ENCODE measurements at regions not wholly inside any gene's neighbourhood (a gene's known extent, or its start where the extent isn't known, plus 50 kb on each side); places are given as distances from the start of the nearest gene placed in this dataset.

DNA sequence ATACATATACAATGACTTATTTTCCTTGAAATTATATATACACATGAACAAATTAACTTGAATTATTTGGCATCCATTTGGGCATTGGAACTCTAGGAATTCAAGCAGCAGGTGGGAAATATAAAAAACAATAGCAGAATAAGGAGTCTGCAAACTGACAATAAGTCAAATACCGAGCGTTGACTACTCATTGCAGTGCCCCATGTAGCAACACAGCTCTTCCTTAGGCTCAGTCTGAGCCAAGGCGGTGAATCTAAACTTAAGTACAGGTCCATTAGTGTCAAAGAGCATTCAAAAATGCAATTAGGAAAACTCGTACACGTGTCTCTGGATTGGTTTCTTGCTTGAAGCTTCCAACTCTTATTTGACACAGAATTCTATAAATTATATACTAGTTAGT, 462.5 kb upstream of the KLF12 start:
- no peaks in the 10 kb centered on the region for H3K4me1 Mint-ChIP-seq
- intact Hi-C loops (cut with micrococcal nuclease): no loop called here

DNA sequence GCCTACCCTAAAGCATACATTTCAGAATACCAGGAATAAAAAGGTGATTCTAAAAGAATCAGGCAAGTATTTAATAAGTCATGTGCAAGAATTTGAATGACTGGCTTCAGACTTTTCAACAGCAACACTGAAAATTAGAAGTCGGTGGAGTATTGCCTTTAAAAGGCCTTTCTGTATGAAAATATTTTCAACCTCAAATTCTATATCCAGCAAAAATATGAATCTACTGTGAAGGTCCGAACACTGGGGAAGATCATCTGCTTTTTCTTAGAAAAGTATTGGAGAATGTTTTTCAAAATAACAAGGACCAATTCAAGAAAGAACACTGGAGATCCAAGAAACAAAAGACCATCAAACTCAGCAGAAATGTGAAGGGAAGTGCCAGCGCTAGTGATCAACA, 459.5 kb upstream of the KLF12 start:
- H4K20me1 ChIP-seq (ENCODE audit: insufficient read depth, low read length): no peaks in the 10 kb centered on the region
- DNase-seq: no peak
- no peaks in the 10 kb centered on the region for H3K27me3 ChIP-seq (ENCODE audit: control insufficient read depth in 2 of 2, insufficient read depth in 2 of 2, low read length in 2 of 2)
- no peaks in the 10 kb centered on the region for H3K27me3 Mint-ChIP-seq (ENCODE audit: low read depth in 3 of 3)
- no peak overlapping the region for H3K4me2 ChIP-seq (replicated peaks; ENCODE audit: extremely low read depth, low read length, poor library complexity, severe bottlenecking)
- no CpG with 5 or more reads among the region's 3 CpGs for WGBS (ENCODE audit: insufficient coverage)
- no peak overlapping the region for H3K4me3 Mint-ChIP-seq
- intact Hi-C loops (cut with micrococcal nuclease): no loop called here
- H3K36me3 Mint-ChIP-seq: no peaks in the 10 kb centered on the region
- H3K79me2 ChIP-seq (ENCODE audit: insufficient read depth, low read length): no peaks in the 10 kb centered on the region
- peaks cover 4 to 18% (median 8%) of the 10 kb centered on the region in 7 donors for H3K9me3 Mint-ChIP-seq
- no peak overlapping the region for H3K4me3 ChIP-seq (replicated peaks in 1 of 3; ENCODE audit: low read depth in 2 of 3, low read length in 3 of 3)
- H3K4me1 ChIP-seq (ENCODE audit: control insufficient read depth in 1 of 2, insufficient read depth in 2 of 2, low read length in 2 of 2): no peaks in the 10 kb centered on the region
- no peak overlapping the region for H3K27ac ChIP-seq (ENCODE audit: low read depth in 1 of 2, low read length in 2 of 2)
- H3K36me3 ChIP-seq (replicated peaks in 1 of 2; ENCODE audit: control insufficient read depth in 1 of 2, insufficient read depth in 2 of 2, low read length in 2 of 2): no peaks in the 10 kb centered on the region
- no peak for TF ChIP-seq CTCF (IDR thresholded peaks at IDR 0.05)
- peaks cover 0 to 3% of the 10 kb centered on the region in 2 donors for H3K9me3 ChIP-seq (replicated peaks in 1 of 2; ENCODE audit: control insufficient read depth in 1 of 2, insufficient read depth in 1 of 2, low read length in 2 of 2)
- no peak overlapping the region for H2AFZ ChIP-seq (ENCODE audit: insufficient read depth, low read depth, low read length, poor library complexity, severe bottlenecking)
- no peak overlapping the region for H3K27ac Mint-ChIP-seq
- H3K9ac ChIP-seq (ENCODE audit: insufficient read depth, low read length, poor library complexity, severe bottlenecking): no peak overlapping the region
- H3K4me1 Mint-ChIP-seq: no peaks in the 10 kb centered on the region

More for the DNA sequence above, 462.5 kb upstream of the KLF12 start:
- no peaks in the 10 kb centered on the region for H3K27me3 Mint-ChIP-seq (ENCODE audit: low read depth in 3 of 3)
- no peaks in the 10 kb centered on the region for H3K36me3 Mint-ChIP-seq
- H3K9me3 ChIP-seq (replicated peaks in 1 of 2; ENCODE audit: control insufficient read depth in 1 of 2, insufficient read depth in 1 of 2, low read length in 2 of 2): peaks cover 0 to under 1% of the 10 kb centered on the region in 2 donors
- no peaks in the 10 kb centered on the region for H3K36me3 ChIP-seq (replicated peaks in 1 of 2; ENCODE audit: control insufficient read depth in 1 of 2, insufficient read depth in 2 of 2, low read length in 2 of 2)
- H3K27ac Mint-ChIP-seq: no peak overlapping the region
- DNase-seq: no peak
- H2AFZ ChIP-seq (ENCODE audit: insufficient read depth, low read depth, low read length, poor library complexity, severe bottlenecking): no peak overlapping the region
- H3K4me1 ChIP-seq (ENCODE audit: control insufficient read depth in 1 of 2, insufficient read depth in 2 of 2, low read length in 2 of 2): no peaks in the 10 kb centered on the region
- H3K27me3 ChIP-seq (ENCODE audit: control insufficient read depth in 2 of 2, insufficient read depth in 2 of 2, low read length in 2 of 2): no peaks in the 10 kb centered on the region
- no peak for TF ChIP-seq CTCF (IDR thresholded peaks at IDR 0.05)
- no peaks in the 10 kb centered on the region for H3K79me2 ChIP-seq (ENCODE audit: insufficient read depth, low read length)
- H4K20me1 ChIP-seq (ENCODE audit: insufficient read depth, low read length): no peaks in the 10 kb centered on the region
- WGBS (ENCODE audit: insufficient coverage): 67% methylated on average over 3 of the region's 5 CpGs
- no peak overlapping the region for H3K9ac ChIP-seq (ENCODE audit: insufficient read depth, low read length, poor library complexity, severe bottlenecking)
- H3K27ac ChIP-seq (ENCODE audit: low read depth in 1 of 2, low read length in 2 of 2): no peak overlapping the region
- no peak overlapping the region for H3K4me3 ChIP-seq (replicated peaks in 1 of 3; ENCODE audit: low read depth in 2 of 3, low read length in 3 of 3)
- no peak overlapping the region for H3K4me2 ChIP-seq (replicated peaks; ENCODE audit: extremely low read depth, low read length, poor library complexity, severe bottlenecking)
- peaks cover 0 to 18% (median 11%) of the 10 kb centered on the region in 7 donors for H3K9me3 Mint-ChIP-seq
- no peak overlapping the region for H3K4me3 Mint-ChIP-seq

Data from CD14-positive monocyte (primary cell).